Inflammatory macrophage treated with lipopolysaccharide for 4 hours (primary cell): ENCODE measurements at regions not wholly inside any gene's neighbourhood (a gene's known extent, or its start where the extent isn't known, plus 50 kb on each side); places are given as distances from the start of the nearest gene placed in this dataset.
A peak's percentile ranks its signal among the peaks of the same experiment; 100 is the strongest.

Experiments used
- DNase-seq: peaks from one replicate; pipeline ENCODE4 v3.0.0-alpha.2; 2020

DNA sequence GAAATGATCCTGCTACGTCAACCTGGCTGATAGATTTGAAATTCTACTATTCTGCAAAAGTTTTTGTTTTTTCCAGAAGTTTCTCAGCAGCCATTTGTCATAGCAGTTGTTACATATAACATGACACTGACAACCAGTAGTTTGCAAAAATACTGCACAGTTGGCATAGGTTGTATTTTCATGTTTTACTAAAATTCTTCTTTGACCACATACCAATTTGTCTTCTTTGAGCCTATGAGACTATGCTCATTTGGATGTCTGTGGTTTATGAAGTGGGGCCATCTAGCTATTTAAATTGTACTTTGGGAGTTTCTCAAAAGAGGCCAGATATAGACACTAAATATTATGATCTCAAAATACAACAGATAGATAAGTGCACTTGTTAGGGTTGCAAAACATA lies 104.9 kb upstream of the PREP start:
- DNase-seq = no peak

DNA sequence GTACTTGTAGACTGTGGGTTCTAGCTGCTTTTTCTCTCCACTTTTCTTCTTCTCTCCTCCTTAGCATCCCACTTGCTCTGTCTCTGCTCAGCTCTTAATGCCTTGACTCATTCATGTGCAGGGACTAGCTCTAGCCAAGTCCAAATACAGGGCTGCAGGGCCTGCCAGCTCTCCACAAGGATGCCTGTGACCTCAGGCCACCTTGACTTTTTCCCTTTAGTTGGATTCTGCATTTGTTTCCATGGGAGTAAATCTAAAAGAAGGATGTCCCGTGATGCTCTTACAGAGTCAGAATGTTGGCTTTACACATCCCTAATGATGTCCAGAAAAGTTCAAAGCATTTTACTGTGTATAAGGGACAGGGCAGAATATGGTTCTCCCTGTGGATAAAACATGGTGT lies 101.8 kb upstream of the PREP start:
- DNase-seq = no peak

DNA sequence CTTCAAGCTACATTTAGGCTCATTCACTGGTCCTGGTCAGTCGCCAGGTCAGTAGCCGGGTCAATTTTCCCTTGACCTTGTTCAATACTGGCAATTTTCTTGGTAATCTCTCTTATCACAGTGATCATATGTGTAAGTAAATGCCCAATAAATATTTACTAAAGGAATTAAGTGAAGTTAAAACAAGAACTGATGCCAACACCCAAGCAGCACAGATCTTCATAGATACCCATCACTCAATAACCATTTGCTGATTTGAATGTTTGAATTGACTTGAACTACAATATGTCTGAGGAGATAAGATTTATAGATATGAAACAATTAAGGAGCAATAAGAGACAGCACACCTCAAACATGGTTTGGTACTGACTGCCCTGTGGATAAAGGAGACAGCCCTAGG lies 100.8 kb upstream of the PREP start:
- DNase-seq = no peak

DNA sequence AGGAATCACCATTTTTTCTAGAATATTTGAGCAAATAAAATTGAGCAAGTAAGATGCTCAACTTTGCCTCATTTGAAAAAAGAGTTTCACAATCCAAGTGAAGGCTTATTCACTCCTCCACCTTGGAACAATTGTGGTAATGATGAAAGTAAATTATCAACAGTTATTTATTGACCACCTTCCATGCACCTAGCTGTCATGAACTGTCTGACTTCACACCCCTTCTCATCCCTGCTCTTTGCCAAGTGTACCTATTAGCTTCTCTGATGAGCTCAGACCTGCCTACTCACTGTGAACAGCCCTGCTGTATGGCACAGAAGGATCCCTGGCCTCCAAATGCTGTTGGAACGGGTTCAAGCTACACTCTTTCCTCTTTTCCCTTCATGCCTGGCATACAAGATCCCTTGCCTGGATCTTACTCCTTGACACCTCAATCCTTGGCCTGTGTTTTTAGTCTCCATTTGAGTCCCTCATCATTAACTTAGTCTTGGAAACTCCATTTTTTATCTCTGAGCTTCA lies 99.0 kb upstream of the PREP start:
- no peak for DNase-seq

DNA sequence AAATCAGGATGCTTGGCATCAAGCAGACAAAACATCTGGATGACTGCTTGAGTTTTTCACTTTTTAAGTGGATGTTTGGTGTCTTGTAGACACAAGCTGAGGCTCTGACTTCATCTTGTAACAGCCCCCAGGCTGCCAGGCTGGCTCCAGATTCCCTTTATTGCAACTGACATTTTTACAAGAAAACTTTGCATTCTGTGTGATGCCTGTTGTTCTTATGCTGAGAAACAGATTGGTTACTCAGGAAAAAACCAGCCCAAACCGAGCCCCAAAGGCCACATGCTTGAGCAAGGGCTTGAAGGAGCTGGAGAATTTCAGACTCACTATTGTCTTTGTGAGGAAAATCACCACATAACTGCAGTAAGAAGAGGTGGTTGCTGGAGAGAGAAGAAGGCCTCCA lies 98.4 kb upstream of the PREP start:
- DNase-seq = no peak

DNA sequence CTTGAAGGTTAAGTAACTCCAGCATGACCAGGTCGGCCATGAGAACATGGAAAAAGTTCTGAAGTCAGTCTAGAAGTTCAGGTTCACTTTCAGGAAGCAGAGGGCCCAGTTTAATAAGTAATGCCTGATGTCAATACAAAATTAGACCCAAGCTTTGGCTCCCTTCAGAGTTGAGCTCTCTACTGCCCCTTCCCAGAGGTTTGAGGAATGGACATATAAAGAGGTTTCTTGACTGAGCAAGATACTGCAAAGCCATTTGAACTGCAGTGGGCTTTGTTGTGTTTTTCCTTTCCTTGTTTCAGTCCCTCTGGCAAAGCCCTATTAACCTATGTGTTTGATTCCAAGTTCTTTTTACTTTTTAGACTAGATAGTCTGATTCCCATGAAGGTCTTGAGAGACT lies 97.8 kb upstream of the PREP start:
- DNase-seq = no peak

DNA sequence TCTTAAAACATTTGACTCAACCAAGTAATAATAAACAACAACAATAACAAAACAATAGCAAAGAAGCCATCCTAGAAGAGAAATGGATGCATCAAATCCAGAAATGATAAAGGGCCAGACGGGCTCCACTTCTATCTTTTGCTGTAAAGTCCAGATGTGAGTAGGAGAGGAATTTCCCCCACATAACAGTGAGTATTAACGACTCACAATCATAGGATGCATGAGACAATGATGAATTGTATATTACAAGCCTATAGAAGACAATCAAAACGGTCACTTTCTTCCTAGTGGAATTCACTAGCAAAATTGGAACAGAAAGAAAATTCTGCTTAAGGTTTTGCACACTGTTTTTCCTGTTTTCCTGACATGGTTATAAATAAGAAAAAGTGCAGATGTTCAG lies 97.0 kb upstream of the PREP start:
- peak; percentile 59 for DNase-seq

DNA sequence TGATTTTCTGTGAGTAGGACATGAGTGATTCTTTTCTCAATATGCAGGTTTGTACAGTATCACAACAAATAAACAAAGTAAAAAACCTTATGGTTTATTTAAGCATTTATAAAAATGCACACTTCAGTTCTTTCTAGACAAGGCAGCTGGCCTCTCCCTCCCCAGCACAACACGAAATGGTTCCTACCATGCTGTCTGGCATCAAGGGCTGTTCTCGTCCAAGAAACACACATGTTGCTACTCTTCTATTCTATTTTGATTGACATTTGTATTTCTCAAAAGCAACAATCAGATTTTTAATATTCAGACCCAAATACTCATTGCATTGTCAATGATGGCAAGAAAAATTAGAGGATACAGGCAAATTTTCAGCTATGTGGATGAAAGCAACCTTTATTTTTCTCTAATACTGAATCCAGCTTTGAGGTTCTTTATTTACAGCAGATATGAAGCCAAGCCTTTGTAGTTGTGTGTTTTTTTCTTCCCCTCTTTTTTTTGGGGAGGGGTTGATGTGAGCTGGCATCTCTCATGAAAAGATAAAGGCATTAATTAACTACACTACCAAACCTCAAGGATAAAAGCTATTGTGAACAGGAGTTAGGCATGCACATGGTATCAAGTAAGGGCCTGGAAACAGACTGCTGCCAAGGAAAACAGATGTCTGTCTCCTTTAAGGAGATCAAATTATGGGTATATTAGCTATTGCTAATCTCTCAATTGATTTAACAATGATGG lies 96.4 kb upstream of the PREP start:
- DNase-seq = no peak

DNA sequence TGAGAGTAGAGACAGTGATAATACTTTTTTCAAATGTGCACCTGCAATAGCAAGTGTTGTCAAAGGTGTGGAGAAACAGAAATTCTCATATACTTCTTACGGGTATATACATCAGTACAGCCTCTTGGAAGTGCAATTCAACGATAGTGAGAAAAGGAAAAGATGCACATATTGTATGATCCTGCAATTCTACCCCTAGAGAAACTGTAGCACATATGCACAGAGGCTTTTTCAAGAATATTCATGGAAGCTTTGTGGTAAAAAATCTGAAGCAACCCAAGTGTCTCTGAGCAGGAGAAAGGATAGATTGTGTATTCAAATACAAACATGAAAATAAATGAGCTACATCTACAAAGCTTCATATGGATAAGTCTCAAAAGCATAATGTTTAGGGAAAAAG lies 94.7 kb upstream of the PREP start:
- no peak for DNase-seq

DNA sequence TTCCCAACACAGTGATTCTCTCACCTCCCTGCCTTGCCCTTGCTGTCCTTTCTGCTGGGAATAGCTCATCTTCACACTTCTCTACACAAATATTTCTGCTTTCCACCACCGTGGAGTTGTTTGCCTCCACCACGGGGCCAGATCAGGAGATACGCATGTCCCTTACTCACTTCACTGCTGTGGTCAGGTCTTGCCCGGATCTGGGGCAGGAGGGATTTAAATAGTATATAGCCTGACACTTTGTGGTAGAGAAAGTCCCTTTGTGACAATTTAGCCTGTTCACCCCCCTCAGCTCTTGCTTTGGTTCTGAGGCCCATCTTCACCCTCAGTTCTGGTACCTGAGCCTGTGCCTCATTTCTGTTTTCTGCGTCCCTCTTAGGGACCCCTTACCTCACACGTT lies 92.6 kb upstream of the PREP start:
- DNase-seq = no peak

DNA sequence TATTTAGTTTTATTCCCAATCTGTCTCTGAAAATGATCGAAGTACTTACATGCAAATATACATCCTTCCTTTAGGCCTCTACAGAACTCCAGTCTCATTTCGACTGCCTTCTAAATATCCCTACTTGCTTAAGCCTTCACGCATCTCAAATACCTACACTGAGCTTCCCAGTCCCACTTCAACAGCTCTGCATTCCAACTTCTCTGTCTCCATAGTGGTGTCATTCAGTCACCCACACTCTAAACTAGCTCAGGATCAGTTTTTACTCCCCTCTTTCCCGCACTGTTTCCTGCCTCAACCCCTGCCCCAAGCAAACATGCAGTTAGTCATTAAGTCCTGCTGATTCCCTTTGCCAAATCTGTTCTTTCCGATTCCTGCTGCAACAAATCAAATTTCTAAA lies 91.8 kb upstream of the PREP start:
- DNase-seq = no peak

DNA sequence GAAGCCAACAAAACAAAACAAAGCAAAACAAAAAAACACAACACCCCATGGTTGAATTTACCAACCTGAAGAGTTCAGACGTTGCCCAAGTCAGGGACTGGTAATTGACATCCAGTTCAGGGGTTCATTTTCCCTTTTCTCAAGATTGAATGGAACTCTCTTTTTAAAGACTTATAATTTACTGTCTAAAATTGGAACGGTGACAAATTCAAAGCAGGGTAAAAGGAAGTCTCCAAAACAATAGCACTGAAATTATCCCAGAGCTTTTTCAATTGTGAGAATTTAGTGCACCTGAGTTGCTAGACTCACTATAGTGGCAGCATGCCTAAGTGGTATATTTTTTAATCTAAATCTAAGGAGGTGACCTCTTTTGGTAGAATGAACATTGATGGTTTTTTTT lies 90.9 kb upstream of the PREP start:
- no peak for DNase-seq

DNA sequence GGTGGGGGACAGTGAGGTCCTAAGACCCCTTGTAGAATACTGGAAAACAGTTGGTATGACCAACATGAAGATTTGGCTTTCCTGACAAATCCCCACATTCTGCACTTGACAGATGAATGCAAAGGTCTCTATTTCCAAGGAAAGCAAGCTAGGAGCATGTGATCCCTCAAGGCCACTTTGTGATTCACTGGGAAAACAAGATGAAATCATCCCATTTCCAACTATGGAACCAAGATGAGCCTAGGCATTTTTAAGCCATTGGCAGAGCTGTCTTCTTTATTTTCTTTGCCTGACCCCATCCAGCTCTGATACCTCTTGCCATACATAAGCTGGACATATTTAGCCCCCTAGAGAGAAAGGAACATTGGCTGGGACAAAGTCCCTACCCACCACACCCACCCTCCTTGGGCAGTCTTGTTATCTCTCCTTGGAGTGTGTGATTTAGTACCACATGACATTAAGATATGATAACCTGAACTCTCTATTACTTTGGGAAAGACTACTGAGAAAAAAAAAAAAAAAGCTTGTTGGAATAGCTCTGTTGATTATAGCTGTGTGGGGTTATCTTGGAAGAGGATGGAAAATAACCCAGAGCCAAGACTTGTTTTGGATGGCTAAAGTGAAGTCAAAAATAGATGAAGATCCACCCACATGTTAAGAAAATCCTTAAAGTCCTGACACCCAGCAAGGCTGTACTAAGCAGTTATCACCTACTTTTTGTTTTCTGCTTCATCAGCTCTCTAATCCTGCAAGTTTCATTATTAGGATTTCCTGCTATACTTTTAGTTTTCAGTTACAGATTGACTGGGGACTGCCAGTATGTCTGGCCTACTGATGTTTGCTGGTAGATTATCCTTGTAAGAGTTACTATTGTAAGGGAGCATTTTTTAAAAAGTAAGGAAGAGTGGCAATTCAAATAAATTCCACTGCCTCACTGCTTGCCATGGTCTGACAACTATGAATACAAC lies 90.1 kb upstream of the PREP start:
- DNase-seq = no peak

DNA sequence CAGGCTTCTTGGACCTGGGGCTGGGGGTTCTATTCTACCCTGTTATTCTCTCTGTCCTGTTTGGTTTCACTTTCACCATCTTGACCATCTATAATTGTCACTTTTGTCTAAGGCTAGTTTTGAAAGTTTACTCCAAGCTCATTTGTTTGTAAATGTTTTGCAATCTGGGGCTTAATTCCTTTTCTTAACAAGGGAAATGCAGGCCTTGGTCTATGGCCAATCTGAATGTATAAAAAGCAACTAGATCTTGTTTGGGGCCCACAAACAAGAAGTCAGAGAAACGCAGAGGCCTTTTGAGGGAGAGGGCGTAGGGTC lies 86.3 kb upstream of the PREP start:
- DNase-seq = peak; percentile 87

DNA sequence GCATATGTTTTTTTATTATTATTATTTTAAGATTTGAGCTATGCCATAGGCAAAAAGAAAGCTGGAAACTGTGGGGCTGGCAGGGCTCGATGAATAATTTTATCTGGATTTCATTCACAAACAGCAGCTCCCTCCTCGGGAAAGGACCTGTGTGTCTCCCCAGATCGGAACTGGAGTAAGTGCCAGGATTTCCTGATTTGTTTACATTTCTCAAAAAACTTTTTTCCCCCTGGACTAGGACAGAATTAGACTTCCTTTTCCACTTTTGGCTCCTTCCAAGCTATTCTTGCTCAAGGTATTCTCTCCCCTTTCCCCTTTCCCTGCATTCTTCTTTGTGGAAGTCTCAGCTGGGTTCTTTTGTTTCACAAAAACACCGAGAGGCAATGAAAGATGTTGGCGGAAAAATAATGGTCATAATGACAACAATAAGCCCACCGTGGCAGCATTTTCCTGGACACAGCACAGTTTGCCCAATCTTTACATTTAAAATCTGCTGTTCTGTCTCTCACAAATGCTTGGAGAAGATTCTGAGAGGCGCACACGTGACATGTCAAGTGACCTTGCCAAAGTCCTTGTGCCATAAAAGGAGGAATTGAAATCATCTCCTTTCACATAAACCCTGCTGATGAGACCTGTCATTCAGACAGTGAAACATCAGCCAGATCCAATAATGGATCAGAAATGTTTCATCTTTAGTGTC lies 85.8 kb upstream of the PREP start:
- DNase-seq = peak; percentile 79

DNA sequence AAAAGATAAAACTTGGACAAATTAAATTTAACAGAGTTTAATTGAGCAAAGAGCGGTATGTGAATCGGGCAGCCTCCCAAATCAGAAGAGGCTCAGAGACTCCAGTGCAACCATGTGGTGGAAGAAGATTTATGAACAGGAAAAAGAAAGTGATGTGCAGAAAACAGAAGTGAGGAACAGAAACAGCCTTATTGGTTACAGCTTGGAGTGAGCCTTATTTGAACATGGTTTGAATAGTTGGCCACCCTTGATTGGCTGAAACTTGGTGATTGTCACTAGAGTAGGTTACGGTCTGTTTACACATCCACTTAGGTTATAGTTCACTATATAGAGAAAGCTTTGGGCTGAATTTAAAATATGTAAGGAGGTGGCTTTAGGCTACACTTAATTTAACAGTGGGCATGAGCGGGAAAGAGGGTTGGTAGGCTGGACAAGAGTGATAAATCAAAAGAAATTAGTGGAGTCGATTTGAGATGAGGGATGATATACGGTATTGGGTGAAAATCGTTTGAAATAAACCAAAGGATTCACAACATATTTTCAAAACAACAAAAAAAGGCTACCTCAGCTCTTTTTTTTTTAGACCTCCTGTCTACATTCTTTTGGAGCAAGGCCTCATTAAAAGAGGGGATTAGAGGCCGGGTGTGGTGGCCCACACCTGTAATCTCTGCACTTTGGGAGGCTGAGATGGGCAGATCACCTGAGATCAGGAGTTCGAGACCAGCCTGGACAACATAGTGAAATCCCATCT lies 84.3 kb upstream of the PREP start:
- peak; percentile 46 for DNase-seq

DNA sequence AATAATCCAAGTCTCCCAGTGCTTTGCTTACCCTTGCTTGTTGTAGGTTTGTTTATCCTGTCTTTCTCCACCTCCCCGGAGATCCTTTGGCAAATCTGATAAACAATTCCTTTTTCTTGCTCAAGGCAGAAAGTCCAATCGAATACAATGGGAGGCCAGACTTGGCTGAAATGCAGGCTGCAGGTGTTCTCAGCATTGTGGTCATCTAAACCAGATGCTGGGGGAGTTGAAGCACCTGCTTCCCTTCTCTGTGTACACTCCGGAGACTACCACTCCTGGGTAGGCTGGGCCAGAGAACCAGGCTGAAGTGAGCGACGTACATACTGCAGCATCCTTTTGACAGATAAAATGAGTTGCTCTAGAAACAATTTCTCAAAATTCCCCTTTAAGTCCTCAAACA lies 82.6 kb upstream of the PREP start:
- no peak for DNase-seq

DNA sequence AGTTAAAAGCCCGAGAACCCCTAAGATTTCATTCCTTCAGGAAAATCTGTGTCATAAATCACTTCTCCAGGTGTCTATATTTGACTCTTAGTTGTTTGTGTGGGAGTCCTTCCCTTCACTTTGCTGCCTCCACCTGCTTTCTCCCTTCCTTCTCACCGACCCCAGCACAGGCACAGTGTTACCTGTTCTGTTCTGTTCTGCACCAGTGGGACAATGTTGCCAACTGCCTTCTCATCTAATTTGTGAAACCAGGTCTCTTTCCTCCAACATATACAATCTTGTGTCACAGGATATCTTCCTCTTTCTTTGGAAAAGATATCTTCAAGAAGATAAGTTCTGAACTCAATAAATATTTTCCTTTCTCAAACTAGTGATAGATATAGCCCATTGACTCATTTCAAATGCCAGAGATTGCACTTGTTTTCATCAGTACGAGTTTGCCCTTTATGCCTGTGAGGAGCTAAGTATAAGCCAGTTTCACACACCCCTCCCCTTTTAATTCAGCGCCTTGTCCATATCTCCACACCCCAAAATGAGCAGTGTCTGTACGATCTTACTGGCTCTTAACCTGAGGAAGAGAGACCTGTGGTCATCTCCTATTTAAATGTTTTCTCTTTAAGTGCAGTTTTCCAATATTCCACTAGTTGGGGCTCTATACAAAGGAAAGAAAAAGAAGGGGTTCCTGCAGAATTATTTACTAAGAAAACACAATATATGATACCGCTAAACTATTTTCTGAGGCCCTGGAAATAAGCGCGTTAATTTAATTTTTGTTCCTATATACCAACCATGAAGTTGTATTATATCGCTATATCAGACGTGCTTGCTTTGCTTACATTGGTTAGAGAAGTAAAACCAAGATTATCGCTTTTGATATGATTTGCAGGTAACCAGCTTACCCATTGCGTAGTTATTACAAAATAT lies 81.6 kb upstream of the PREP start:
- DNase-seq = peak; percentile 61

DNA sequence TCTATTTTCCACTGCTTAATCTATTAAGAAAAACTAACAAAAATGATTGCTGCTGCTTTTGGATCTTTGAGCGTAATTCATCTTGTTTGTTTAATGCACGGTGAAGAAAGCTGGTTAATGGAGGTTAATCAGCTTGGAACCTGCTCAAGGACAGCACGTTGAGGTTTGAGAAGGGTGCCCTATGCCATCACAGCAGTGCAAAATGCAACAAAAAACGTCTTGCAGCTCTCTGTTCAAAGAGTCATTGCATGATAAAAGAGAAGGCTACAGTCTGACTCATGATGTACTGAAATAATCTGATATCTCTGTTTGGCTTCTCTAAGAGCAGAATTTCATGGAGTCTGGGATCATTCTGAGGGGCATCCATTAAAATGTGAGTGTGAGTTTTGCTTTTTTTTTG lies 80.6 kb upstream of the PREP start:
- DNase-seq = no peak

DNA sequence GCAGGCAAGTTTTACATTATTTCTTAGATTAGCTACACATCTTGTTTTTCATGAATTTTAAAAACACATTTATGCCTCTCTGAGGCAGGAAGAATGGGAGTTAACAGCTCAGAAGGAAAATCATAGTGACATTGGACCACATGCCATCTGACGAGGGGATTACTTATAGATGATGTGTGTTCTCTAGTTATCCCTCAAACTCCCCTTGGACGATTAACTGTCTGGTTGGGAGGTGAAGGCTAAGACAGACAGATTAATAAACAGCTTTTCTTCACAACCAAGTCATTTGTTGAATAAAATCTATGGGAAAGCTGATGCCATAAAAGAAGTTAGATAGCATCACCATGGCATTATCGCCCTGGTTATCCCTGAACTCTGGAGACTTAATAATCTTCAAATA lies 80.0 kb upstream of the PREP start:
- DNase-seq = no peak

DNA sequence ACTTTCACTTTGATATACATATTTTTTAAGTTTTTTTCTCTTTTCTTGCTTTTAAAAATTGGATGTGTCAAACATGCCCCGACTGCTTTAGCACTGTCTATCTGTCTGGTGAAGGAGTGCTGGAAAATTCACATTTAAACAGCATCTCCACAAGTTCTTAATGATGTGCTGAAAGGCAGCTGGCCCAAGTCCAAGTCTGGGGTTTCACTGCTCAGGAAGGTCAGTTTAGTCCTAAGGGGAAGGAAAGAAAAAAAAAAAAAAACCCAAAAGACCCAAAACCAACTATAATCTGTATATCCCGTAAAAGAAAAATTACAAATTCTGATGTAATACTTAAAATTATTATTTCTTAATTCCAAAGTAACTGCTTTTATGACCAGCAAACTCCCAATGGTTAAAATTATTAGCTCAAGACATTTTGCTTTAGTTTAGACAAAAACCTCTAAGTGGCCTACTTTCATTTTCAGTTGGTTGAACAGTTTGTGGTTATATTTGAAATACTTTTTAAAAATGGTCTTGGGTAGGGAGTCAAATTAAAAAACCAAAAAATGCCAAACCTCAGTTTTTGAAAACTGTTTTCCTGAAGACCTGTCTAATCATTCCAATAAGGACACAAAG lies 79.5 kb upstream of the PREP start:
- DNase-seq = no peak
